Thoracic aorta (tissue), 2 donors: ENCODE measurements at regions not wholly inside any gene's neighbourhood (a gene's known extent, or its start where the extent isn't known, plus 50 kb on each side); places are given as distances from the start of the nearest gene placed in this dataset.

Experiments
- ATAC-seq: fragments of 150-250 bp; one replicate; pipeline ENCODE4 v1.8.0; 2017; ENCODE audit warnings: low read depth; ENCODE audit not compliant: insufficient number of reproducible peaks, low FRiP score
- DNase-seq: peaks from one replicate; pipeline ENCODE4 v3.0.0-alpha.2; 2020; ENCODE audit warnings: low spot score
- H3K27ac ChIP-seq, 2 donors: fragments of 200-600 bp; sonication (generic); 1 replicate in 1 of 2; 2 replicates in 1 of 2; pipeline ENCODE4 v1.5.1; 2016; ENCODE audit warnings: mild to moderate bottlenecking in 2 of 2, moderate library complexity in 2 of 2
- H3K27me3 ChIP-seq: fragments of 200-600 bp; sonication (generic); replicated peaks from 2 replicates; pipeline ENCODE4 v1.6.0; 2016; ENCODE audit warnings: mild to moderate bottlenecking; ENCODE audit not compliant: insufficient read depth
- H3K36me3 ChIP-seq: fragments of 200-600 bp; sonication (generic); one replicate; pipeline ENCODE4 v1.5.1; 2016
- H3K4me1 ChIP-seq, 2 donors: fragments of 200-600 bp; sonication (generic); 1 replicate in 1 of 2; 2 replicates in 1 of 2; pipeline versions ENCODE4 v1.5.1 to v1.6.0; 2016; ENCODE audit warnings: low read depth in 2 of 2, mild to moderate bottlenecking in 1 of 2; ENCODE audit not compliant: control insufficient read depth in 1 of 2
- H3K4me3 ChIP-seq: fragments of 200-600 bp; sonication (generic); 2 replicates; pipeline ENCODE4 v1.5.1; 2016; ENCODE audit warnings: mild to moderate bottlenecking
- H3K9me3 ChIP-seq: fragments of 200-600 bp; sonication (generic); 2 replicates; pipeline ENCODE4 v1.5.1; 2016
- CTCF ChIP-seq: fragments of 200-600 bp; sonication (generic); IDR thresholded peaks from one replicate; pipeline ENCODE4 v1.5.1; 2019; ENCODE audit warnings: antibody characterized with exemption

- Histone ChIP-seq H3K27me3 (no peaks in the 10 kb centered on the region), H3K4me3 (no peak overlapping the region), H3K9me3 (no peaks in the 10 kb centered on the region), H3K36me3 (no peaks in the 10 kb centered on the region), H3K27ac (no peak overlapping the region), H3K4me1 (peaks cover 6 to 29% of the 10 kb centered on the region in 2 donors)
- ATAC-seq = no peak
- no peak for DNase-seq
- TF ChIP-seq CTCF = no peak
Measured at GRCh38 chr12:124191024-124191359, 103.9 kb upstream of the RFLNA start.

- Histone ChIP-seq H3K36me3 (no peaks in the 10 kb centered on the region), H3K4me1 (peaks cover 6 to 29% of the 10 kb centered on the region in 2 donors), H3K4me3 (no peak overlapping the region), H3K9me3 (no peaks in the 10 kb centered on the region), H3K27ac (no peak overlapping the region), H3K27me3 (no peaks in the 10 kb centered on the region)
- ATAC-seq = no peak
- TF ChIP-seq CTCF = no peak
- DNase-seq = no peak
Measured at GRCh38 chr12:124191966-124192365, 102.9 kb upstream of the RFLNA start.

GRCh38 chr12:124194264-124194892 lies 100.5 kb upstream of the RFLNA start:
- no peaks in the 10 kb centered on the region for H3K9me3 ChIP-seq
- H3K27me3 ChIP-seq = no peaks in the 10 kb centered on the region
- no peak for TF ChIP-seq CTCF
- ATAC-seq = no peak
- H3K36me3 ChIP-seq = no peaks in the 10 kb centered on the region
- no peak overlapping the region for H3K27ac ChIP-seq
- DNase-seq = no peak
- peaks cover under 1 to 12% of the 10 kb centered on the region in 2 donors for H3K4me1 ChIP-seq
- H3K4me3 ChIP-seq = no peak overlapping the region

GRCh38 chr12:124194893-124195566 lies 99.9 kb upstream of the RFLNA start:
- no peaks in the 10 kb centered on the region for H3K27me3 ChIP-seq
- H3K36me3 ChIP-seq = no peaks in the 10 kb centered on the region
- no peak for ATAC-seq
- no peak for TF ChIP-seq CTCF
- H3K4me3 ChIP-seq = no peak overlapping the region
- H3K4me1 ChIP-seq = peaks cover 0 to 10% of the 10 kb centered on the region in 2 donors
- H3K9me3 ChIP-seq = no peaks in the 10 kb centered on the region
- H3K27ac ChIP-seq = no peak overlapping the region
- no peak for DNase-seq

- Histone ChIP-seq H3K9me3 (no peaks in the 10 kb centered on the region), H3K36me3 (no peaks in the 10 kb centered on the region), H3K27me3 (no peaks in the 10 kb centered on the region), H3K4me3 (no peak overlapping the region), H3K4me1 (peaks cover 0 to 10% of the 10 kb centered on the region in 2 donors), H3K27ac (no peak overlapping the region)
- DNase-seq (no peak), ATAC-seq (no peak)
- no peak for TF ChIP-seq CTCF
Measured at GRCh38 chr12:124195567-124195942, 99.3 kb upstream of the RFLNA start.
